ENCODE measurements at regions not wholly inside any gene's neighbourhood (a gene's known extent, or its start where the extent isn't known, plus 50 kb on each side); places are given as distances from the start of the nearest gene placed in this dataset.

DNA sequence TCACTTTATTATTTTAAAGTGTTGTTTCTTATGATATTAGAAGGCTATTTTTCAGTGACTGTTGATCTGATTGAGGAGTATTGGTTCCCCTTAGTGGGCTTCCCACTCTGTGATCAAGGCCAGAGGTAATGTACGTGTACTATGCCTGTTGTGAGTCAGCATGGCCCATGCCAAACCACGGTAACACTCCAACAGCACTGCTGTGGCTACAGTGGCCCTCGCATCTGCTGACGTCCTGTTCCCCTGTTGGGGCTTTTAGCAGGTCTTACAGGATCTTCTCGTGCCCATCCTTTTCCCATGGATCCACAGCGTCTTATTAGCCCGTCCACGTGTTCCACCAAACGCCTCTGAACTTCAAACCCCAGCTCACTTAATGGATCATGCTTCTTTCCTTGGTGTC lies 964.6 kb upstream of the CELF2 start:
- H3K79me2 ChIP-seq (ENCODE audit: insufficient read depth, low read length): no peaks in the 10 kb centered on the region
- TF ChIP-seq ZNF274 (IDR thresholded peaks at IDR 0.05; ENCODE audit: low read depth, low read length): no peak
- TF ChIP-seq, protein P1, sequence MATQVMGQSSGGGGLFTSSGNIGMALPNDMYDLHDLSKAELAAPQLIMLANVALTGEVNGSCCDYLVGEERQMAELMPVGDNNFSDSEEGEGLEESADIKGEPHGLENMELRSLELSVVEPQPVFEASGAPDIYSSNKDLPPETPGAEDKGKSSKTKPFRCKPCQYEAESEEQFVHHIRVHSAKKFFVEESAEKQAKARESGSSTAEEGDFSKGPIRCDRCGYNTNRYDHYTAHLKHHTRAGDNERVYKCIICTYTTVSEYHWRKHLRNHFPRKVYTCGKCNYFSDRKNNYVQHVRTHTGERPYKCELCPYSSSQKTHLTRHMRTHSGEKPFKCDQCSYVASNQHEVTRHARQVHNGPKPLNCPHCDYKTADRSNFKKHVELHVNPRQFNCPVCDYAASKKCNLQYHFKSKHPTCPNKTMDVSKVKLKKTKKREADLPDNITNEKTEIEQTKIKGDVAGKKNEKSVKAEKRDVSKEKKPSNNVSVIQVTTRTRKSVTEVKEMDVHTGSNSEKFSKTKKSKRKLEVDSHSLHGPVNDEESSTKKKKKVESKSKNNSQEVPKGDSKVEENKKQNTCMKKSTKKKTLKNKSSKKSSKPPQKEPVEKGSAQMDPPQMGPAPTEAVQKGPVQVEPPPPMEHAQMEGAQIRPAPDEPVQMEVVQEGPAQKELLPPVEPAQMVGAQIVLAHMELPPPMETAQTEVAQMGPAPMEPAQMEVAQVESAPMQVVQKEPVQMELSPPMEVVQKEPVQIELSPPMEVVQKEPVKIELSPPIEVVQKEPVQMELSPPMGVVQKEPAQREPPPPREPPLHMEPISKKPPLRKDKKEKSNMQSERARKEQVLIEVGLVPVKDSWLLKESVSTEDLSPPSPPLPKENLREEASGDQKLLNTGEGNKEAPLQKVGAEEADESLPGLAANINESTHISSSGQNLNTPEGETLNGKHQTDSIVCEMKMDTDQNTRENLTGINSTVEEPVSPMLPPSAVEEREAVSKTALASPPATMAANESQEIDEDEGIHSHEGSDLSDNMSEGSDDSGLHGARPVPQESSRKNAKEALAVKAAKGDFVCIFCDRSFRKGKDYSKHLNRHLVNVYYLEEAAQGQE (IDR thresholded peaks at IDR 0.05; ENCODE audit: low read depth): no peak
- H4K20me1 ChIP-seq (ENCODE audit: insufficient read depth): no peaks in the 10 kb centered on the region
- POLR2A ChIA-PET: no interaction called here
- H3K4me2 ChIP-seq (ENCODE audit: low read length): no peak overlapping the region
- H3K4me3 ChIP-seq (replicated peaks in 1 of 2; ENCODE audit: low read depth in 1 of 2, low read length in 2 of 2): no peak overlapping the region
- no peak overlapping the region for H3K27ac ChIP-seq (ENCODE audit: low read depth, low read length)
- ATAC-seq (no peak), DNase-seq (ENCODE audit: low read depth, low spot score) (no peak)
- BruUV-seq (replicated peaks): no TSS peak
- CTCF ChIA-PET: no interaction called here
- no peaks in the 10 kb centered on the region for H3K36me3 ChIP-seq (ENCODE audit: control insufficient read depth in 1 of 2, insufficient read depth in 2 of 2, low read length in 2 of 2)
- peaks cover 14 to 38% of the 10 kb centered on the region in 2 experiments; a peak in 3 of 4 replicates for H3K9me3 ChIP-seq (ENCODE audit: control insufficient read depth in 1 of 2, insufficient read depth in 1 of 2, low read depth in 1 of 2, low read length in 2 of 2)
- RAD21 ChIA-PET (ENCODE audit: low non-redundant PET in 1 of 2, low total read pairs in 2 of 2, uncharacterized antibody in 2 of 2, unreplicated experiment in 2 of 2): no interaction called here
- intact Hi-C loops (cut with micrococcal nuclease): no loop called here
- H2AFZ ChIP-seq (ENCODE audit: low read depth, low read length, poor library complexity, severe bottlenecking): no peak overlapping the region
- no peaks in the 10 kb centered on the region for H3K4me1 ChIP-seq (ENCODE audit: control insufficient read depth in 1 of 2, insufficient read depth in 2 of 2, low read length in 2 of 2)
- H3K27me3 ChIP-seq (ENCODE audit: insufficient read depth, low read length): no peaks in the 10 kb centered on the region
- no peaks in the 10 kb centered on the region for H3K9me2 ChIP-seq (ENCODE audit: insufficient read depth)
- no peak overlapping the region for H3K9ac ChIP-seq (ENCODE audit: low read length)

DNA sequence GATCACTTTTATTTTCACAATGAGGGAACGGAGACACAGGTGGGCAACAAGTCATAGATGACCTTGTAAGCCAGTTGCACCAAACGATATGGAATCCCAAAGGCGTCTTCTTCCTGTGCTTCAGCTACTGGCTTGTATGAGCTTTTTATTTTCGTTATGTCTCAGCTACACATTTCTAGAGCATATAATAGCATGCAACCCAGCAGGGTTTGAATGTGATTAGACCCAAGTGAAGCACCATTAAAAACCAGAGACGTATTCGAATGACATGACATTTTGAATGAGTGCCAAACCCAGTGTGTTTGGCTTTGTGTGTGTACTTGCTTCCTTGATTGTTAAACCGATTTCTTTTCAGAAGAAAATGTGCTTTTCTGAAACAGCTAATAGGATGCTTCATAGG lies 963.2 kb upstream of the CELF2 start:
- H2AFZ ChIP-seq (ENCODE audit: low read depth, low read length, poor library complexity, severe bottlenecking): no peak overlapping the region
- TF ChIP-seq CEBPB (IDR thresholded peaks at IDR 0.05; ENCODE audit: low read depth): no peak
- no peaks in the 10 kb centered on the region for H3K27me3 ChIP-seq (ENCODE audit: insufficient read depth, low read length)
- no peaks in the 10 kb centered on the region for H3K79me2 ChIP-seq (ENCODE audit: insufficient read depth, low read length)
- no peak overlapping the region for H3K4me3 ChIP-seq (replicated peaks in 1 of 2; ENCODE audit: low read depth in 1 of 2, low read length in 2 of 2)
- H3K27ac ChIP-seq (ENCODE audit: low read depth, low read length): no peak overlapping the region
- ATAC-seq (no peak), DNase-seq (ENCODE audit: low read depth, low spot score) (no peak)
- H3K4me1 ChIP-seq (ENCODE audit: control insufficient read depth in 1 of 2, insufficient read depth in 2 of 2, low read length in 2 of 2): no peaks in the 10 kb centered on the region
- H3K4me2 ChIP-seq (ENCODE audit: low read length): no peak overlapping the region
- BruUV-seq (replicated peaks): no TSS peak
- CTCF ChIA-PET: no interaction called here
- H3K9ac ChIP-seq (ENCODE audit: low read length): no peak overlapping the region
- intact Hi-C loops (cut with micrococcal nuclease): no loop called here
- no peaks in the 10 kb centered on the region for H3K36me3 ChIP-seq (ENCODE audit: control insufficient read depth in 1 of 2, insufficient read depth in 2 of 2, low read length in 2 of 2)
- H4K20me1 ChIP-seq (ENCODE audit: insufficient read depth): no peaks in the 10 kb centered on the region
- peaks cover 11 to 35% of the 10 kb centered on the region in 2 experiments; a peak in 3 of 4 replicates for H3K9me3 ChIP-seq (ENCODE audit: control insufficient read depth in 1 of 2, insufficient read depth in 1 of 2, low read depth in 1 of 2, low read length in 2 of 2)
- H3K9me2 ChIP-seq (ENCODE audit: insufficient read depth): no peaks in the 10 kb centered on the region
- RAD21 ChIA-PET (ENCODE audit: low non-redundant PET in 1 of 2, low total read pairs in 2 of 2, uncharacterized antibody in 2 of 2, unreplicated experiment in 2 of 2): no interaction called here
- POLR2A ChIA-PET: no interaction called here

Measured in HCT116 (cell line).